Mammary epithelial cell (primary cell): ENCODE measurements at regions not wholly inside any gene's neighbourhood (a gene's known extent, or its start where the extent isn't known, plus 50 kb on each side); places are given as distances from the start of the nearest gene placed in this dataset.

Source experiments
- CTCF ChIP-seq, 2 donors: IDR thresholded peaks in 1 of 2; conservative IDR thresholded peaks in 1 of 2; 2 replicates each; pipeline ENCODE4 v1.5.1; 2011 to 2012; ENCODE audit warnings: inconsistent platforms in 2 of 2, low read length in 2 of 2, mild to moderate bottlenecking in 2 of 2, control low read depth in 1 of 2, low read depth in 1 of 2; ENCODE audit not compliant: insufficient read depth in 1 of 2; ENCODE audit errors: extremely low read depth in 1 of 2
- EZH2 ChIP-seq: IDR thresholded peaks from 2 replicates; pipeline ENCODE4 v1.6.1; 2012; ENCODE audit warnings: low read length, inconsistent platforms, borderline replicate concordance

- TF ChIP-seq CTCF (conservative IDR thresholded peaks at IDR 0.05 in 1 of 2, IDR thresholded peaks at IDR 0.05 in 1 of 2; ENCODE audit: extremely low read depth in 1 of 2, insufficient read depth in 1 of 2, low read depth in 1 of 2, low read length in 2 of 2) (no peak), EZH2 (no peak)
Observed at GRCh38 chr2:239751679-239752355, 273.3 kb downstream of the NDUFA10 start.
